ENCODE measurements at regions not wholly inside any gene's neighbourhood (a gene's known extent, or its start where the extent isn't known, plus 50 kb on each side); places are given as distances from the start of the nearest gene placed in this dataset.
A peak's percentile ranks its signal among the peaks of the same experiment; 100 is the strongest.

GRCh38 chr17:71432378-71433315 lies 688.2 kb upstream of the SOX9 start:
- H3K36me3 ChIP-seq (ENCODE audit: control insufficient read depth, insufficient read depth, low read length) = no peaks in the 10 kb centered on the region
- H3K27me3 ChIP-seq (ENCODE audit: control insufficient read depth, insufficient read depth, low read length) = no peaks in the 10 kb centered on the region
- no peak overlapping the region for H3K4me3 ChIP-seq (ENCODE audit: low read depth, low read length)
- TF ChIP-seq, protein P1, sequence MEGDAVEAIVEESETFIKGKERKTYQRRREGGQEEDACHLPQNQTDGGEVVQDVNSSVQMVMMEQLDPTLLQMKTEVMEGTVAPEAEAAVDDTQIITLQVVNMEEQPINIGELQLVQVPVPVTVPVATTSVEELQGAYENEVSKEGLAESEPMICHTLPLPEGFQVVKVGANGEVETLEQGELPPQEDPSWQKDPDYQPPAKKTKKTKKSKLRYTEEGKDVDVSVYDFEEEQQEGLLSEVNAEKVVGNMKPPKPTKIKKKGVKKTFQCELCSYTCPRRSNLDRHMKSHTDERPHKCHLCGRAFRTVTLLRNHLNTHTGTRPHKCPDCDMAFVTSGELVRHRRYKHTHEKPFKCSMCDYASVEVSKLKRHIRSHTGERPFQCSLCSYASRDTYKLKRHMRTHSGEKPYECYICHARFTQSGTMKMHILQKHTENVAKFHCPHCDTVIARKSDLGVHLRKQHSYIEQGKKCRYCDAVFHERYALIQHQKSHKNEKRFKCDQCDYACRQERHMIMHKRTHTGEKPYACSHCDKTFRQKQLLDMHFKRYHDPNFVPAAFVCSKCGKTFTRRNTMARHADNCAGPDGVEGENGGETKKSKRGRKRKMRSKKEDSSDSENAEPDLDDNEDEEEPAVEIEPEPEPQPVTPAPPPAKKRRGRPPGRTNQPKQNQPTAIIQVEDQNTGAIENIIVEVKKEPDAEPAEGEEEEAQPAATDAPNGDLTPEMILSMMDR (IDR thresholded peaks at IDR 0.05; ENCODE audit: insufficient read depth, low read length, poor library complexity, severe bottlenecking) = no peak
- DNase-seq (ENCODE audit: low read depth) = no peak

GRCh38 chr17:71434716-71435115 lies 686.1 kb upstream of the SOX9 start:
- H3K4me3 ChIP-seq (ENCODE audit: low read depth, low read length) = no peak overlapping the region
- TF ChIP-seq, protein P1 (IDR thresholded peaks at IDR 0.05; ENCODE audit: insufficient read depth, low read length, poor library complexity, severe bottlenecking) = no peak
- DNase-seq (ENCODE audit: low read depth) = no peak

GRCh38 chr17:71436479-71436878 lies 684.3 kb upstream of the SOX9 start:
- H3K36me3 ChIP-seq (ENCODE audit: control insufficient read depth, insufficient read depth, low read length) = no peaks in the 10 kb centered on the region
- no peaks in the 10 kb centered on the region for H3K27me3 ChIP-seq (ENCODE audit: control insufficient read depth, insufficient read depth, low read length)
- H3K4me3 ChIP-seq (ENCODE audit: low read depth, low read length) = no peak overlapping the region
- TF ChIP-seq, protein P1 (IDR thresholded peaks at IDR 0.05; ENCODE audit: insufficient read depth, low read length, poor library complexity, severe bottlenecking) = no peak
- DNase-seq (ENCODE audit: low read depth) = no peak

More at GRCh38 chr17:71434716-71435115, 686.1 kb upstream of the SOX9 start:
- H3K27me3 ChIP-seq (ENCODE audit: control insufficient read depth, insufficient read depth, low read length) = no peaks in the 10 kb centered on the region
- no peaks in the 10 kb centered on the region for H3K36me3 ChIP-seq (ENCODE audit: control insufficient read depth, insufficient read depth, low read length)

DNA sequence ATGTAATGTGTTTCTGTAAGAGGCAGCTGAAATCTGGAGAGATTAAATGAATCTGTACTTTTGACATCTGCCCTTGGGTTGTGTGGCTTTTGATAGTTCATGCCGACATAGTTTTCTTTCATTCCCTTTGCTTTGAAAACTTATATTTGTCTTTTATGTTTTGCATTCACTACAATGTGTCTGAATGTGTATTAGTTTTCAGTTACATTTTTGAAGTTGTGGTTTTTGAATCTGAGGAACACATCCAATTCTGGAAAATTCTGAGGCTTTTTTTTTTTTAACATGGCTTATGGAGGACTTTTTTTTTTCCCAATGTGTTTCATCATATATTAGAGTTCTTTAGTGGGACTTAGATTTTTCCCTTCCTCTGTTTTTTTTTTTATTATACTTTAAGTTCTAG lies 683.7 kb upstream of the SOX9 start:
- TF ChIP-seq, protein P1 (IDR thresholded peaks at IDR 0.05; ENCODE audit: insufficient read depth, low read length, poor library complexity, severe bottlenecking) = no peak
- H3K36me3 ChIP-seq (ENCODE audit: control insufficient read depth, insufficient read depth, low read length) = no peaks in the 10 kb centered on the region
- no peak for DNase-seq (ENCODE audit: low read depth)
- no peaks in the 10 kb centered on the region for H3K27me3 ChIP-seq (ENCODE audit: control insufficient read depth, insufficient read depth, low read length)
- no peak overlapping the region for H3K4me3 ChIP-seq (ENCODE audit: low read depth, low read length)

- no peak overlapping the region for H3K4me3 ChIP-seq (ENCODE audit: low read depth, low read length)
- TF ChIP-seq, protein P1 (IDR thresholded peaks at IDR 0.05; ENCODE audit: insufficient read depth, low read length, poor library complexity, severe bottlenecking) = no peak
- DNase-seq (ENCODE audit: low read depth) = peak; percentile 98
- H3K27me3 ChIP-seq (ENCODE audit: control insufficient read depth, insufficient read depth, low read length) = no peaks in the 10 kb centered on the region
- no peaks in the 10 kb centered on the region for H3K36me3 ChIP-seq (ENCODE audit: control insufficient read depth, insufficient read depth, low read length)
Measured at GRCh38 chr17:71438631-71439146, 682.1 kb upstream of the SOX9 start.
